Liver (tissue), 3 donors: ENCODE measurements at regions not wholly inside any gene's neighbourhood (a gene's known extent, or its start where the extent isn't known, plus 50 kb on each side); places are given as distances from the start of the nearest gene placed in this dataset.

Experiments used
- GABPA ChIP-seq, 2 donors: IDR thresholded peaks in 1 of 2; conservative IDR thresholded peaks in 1 of 2; 2 replicates each; pipeline ENCODE4 v1.6.1; 2016; ENCODE audit warnings: antibody characterized with exemption in 2 of 2, mild to moderate bottlenecking in 1 of 2, moderate library complexity in 1 of 2
- JUND ChIP-seq, 2 donors: IDR thresholded peaks; 2 replicates each; pipeline ENCODE4 v1.6.1; 2016; ENCODE audit warnings: antibody characterized with exemption in 2 of 2
- NR2F2 ChIP-seq: IDR thresholded peaks from 2 replicates; pipeline ENCODE4 v1.6.1; 2016; ENCODE audit warnings: antibody characterized with exemption
- RXRA ChIP-seq, 2 donors: IDR thresholded peaks; 2 replicates each; pipeline ENCODE4 v1.6.1; 2017 to 2018; ENCODE audit warnings: antibody characterized with exemption in 2 of 2, mild to moderate bottlenecking in 1 of 2
- YY1 ChIP-seq: IDR thresholded peaks from 2 replicates; pipeline ENCODE4 v1.6.1; 2016; ENCODE audit warnings: antibody characterized with exemption, mild to moderate bottlenecking
- TF ChIP-seq, protein P1 (sequence below): fragments of 150-350 bp; IDR thresholded peaks from 2 replicates; pipeline ENCODE4 v1.5.1; 2017; ENCODE audit warnings: improper control_type of control experiment, low read depth, low read length; ENCODE audit not compliant: missing input control
- TF ChIP-seq, protein P2 (sequence below): IDR thresholded peaks from 2 replicates; pipeline ENCODE4 v1.6.1; 2016; ENCODE audit warnings: antibody characterized with exemption
- TF ChIP-seq, protein P3 (sequence below): IDR thresholded peaks from 2 replicates; pipeline ENCODE4 v1.6.1; 2016; ENCODE audit warnings: antibody characterized with exemption, mild to moderate bottlenecking
- TF ChIP-seq, protein P4 (sequence below): IDR thresholded peaks from 2 replicates; pipeline ENCODE4 v1.6.1; 2016; ENCODE audit warnings: antibody characterized with exemption
- donor health status: healthy.
- donor health status: healthy.

DNA sequence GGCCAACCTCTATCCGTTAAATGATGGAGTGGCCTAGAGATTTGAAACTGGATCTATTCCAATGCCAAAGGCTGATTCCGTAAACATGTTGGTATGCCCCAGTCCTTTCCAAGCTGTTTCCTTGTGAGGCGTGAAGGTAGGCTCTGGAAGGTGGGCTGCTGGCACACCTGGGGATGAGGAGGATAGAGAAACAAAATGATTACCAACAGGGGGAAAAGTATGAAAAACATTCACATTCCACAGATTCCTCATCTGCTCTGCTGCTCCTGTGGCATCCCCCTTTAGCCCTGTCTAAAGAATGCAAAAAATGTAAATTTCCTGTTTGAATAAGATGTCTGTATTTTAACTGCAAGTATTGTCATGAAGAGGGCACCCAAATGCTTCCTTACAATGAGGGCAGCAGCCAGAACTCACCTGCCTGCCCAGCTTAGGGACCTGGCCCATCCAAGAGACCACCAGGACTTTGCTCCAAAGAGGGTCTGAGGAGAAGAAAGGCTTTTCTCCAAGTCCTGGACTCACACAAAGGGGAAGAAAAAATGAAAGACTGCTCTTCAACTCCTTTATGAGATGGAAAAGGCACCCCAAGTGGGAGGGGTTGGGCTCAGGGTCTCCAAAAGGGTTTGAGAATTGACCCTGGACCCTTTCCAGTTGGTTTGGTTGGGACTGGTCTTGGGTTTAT lies 132.3 kb upstream of the PELI1 start:
- TF ChIP-seq JUND (IDR thresholded peaks at IDR 0.05) (no peak), NR2F2 (no peak), GABPA (IDR thresholded peaks at IDR 0.05 in 1 of 2, conservative IDR thresholded peaks at IDR 0.05 in 1 of 2) (no peak), YY1 (no peak), RXRA (IDR thresholded peaks at IDR 0.05) (no peak)
- TF ChIP-seq, protein P1, sequence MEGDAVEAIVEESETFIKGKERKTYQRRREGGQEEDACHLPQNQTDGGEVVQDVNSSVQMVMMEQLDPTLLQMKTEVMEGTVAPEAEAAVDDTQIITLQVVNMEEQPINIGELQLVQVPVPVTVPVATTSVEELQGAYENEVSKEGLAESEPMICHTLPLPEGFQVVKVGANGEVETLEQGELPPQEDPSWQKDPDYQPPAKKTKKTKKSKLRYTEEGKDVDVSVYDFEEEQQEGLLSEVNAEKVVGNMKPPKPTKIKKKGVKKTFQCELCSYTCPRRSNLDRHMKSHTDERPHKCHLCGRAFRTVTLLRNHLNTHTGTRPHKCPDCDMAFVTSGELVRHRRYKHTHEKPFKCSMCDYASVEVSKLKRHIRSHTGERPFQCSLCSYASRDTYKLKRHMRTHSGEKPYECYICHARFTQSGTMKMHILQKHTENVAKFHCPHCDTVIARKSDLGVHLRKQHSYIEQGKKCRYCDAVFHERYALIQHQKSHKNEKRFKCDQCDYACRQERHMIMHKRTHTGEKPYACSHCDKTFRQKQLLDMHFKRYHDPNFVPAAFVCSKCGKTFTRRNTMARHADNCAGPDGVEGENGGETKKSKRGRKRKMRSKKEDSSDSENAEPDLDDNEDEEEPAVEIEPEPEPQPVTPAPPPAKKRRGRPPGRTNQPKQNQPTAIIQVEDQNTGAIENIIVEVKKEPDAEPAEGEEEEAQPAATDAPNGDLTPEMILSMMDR: no peak
- TF ChIP-seq, protein P2, sequence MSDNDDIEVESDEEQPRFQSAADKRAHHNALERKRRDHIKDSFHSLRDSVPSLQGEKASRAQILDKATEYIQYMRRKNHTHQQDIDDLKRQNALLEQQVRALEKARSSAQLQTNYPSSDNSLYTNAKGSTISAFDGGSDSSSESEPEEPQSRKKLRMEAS: no peak
- TF ChIP-seq, protein P3, sequence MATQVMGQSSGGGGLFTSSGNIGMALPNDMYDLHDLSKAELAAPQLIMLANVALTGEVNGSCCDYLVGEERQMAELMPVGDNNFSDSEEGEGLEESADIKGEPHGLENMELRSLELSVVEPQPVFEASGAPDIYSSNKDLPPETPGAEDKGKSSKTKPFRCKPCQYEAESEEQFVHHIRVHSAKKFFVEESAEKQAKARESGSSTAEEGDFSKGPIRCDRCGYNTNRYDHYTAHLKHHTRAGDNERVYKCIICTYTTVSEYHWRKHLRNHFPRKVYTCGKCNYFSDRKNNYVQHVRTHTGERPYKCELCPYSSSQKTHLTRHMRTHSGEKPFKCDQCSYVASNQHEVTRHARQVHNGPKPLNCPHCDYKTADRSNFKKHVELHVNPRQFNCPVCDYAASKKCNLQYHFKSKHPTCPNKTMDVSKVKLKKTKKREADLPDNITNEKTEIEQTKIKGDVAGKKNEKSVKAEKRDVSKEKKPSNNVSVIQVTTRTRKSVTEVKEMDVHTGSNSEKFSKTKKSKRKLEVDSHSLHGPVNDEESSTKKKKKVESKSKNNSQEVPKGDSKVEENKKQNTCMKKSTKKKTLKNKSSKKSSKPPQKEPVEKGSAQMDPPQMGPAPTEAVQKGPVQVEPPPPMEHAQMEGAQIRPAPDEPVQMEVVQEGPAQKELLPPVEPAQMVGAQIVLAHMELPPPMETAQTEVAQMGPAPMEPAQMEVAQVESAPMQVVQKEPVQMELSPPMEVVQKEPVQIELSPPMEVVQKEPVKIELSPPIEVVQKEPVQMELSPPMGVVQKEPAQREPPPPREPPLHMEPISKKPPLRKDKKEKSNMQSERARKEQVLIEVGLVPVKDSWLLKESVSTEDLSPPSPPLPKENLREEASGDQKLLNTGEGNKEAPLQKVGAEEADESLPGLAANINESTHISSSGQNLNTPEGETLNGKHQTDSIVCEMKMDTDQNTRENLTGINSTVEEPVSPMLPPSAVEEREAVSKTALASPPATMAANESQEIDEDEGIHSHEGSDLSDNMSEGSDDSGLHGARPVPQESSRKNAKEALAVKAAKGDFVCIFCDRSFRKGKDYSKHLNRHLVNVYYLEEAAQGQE: no peak
- TF ChIP-seq, protein P4, sequence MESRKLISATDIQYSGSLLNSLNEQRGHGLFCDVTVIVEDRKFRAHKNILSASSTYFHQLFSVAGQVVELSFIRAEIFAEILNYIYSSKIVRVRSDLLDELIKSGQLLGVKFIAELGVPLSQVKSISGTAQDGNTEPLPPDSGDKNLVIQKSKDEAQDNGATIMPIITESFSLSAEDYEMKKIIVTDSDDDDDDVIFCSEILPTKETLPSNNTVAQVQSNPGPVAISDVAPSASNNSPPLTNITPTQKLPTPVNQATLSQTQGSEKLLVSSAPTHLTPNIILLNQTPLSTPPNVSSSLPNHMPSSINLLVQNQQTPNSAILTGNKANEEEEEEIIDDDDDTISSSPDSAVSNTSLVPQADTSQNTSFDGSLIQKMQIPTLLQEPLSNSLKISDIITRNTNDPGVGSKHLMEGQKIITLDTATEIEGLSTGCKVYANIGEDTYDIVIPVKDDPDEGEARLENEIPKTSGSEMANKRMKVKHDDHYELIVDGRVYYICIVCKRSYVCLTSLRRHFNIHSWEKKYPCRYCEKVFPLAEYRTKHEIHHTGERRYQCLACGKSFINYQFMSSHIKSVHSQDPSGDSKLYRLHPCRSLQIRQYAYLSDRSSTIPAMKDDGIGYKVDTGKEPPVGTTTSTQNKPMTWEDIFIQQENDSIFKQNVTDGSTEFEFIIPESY: no peak
